ENCODE measurements at regions not wholly inside any gene's neighbourhood (a gene's known extent, or its start where the extent isn't known, plus 50 kb on each side); places are given as distances from the start of the nearest gene placed in this dataset.

GRCh38 chr4:3871181-3871852, 105.1 kb downstream of the ADRA2C start:
- no peak overlapping the region for H3K4me3 ChIP-seq (ENCODE audit: low read depth, low read length)
- no peak for TF ChIP-seq CTCF (IDR thresholded peaks at IDR 0.05; ENCODE audit: low read depth, low read length)

- no peak for TF ChIP-seq CTCF (IDR thresholded peaks at IDR 0.05; ENCODE audit: low read depth, low read length)
- H3K4me3 ChIP-seq (ENCODE audit: low read depth, low read length), result no peak overlapping the region
Observed at GRCh38 chr4:3871881-3872833, 106.0 kb downstream of the ADRA2C start.

- TF ChIP-seq CTCF (IDR thresholded peaks at IDR 0.05; ENCODE audit: low read depth, low read length), result no peak
- H3K4me3 ChIP-seq (ENCODE audit: low read depth, low read length), result no peak overlapping the region
Observed at GRCh38 chr4:3872834-3873313, 106.7 kb downstream of the ADRA2C start.

GRCh38 chr4:3873408-3874027, 107.3 kb downstream of the ADRA2C start:
- no peak for TF ChIP-seq CTCF (IDR thresholded peaks at IDR 0.05; ENCODE audit: low read depth, low read length)
- H3K4me3 ChIP-seq (ENCODE audit: low read depth, low read length), result no peak overlapping the region

GRCh38 chr4:3874028-3874415, 107.8 kb downstream of the ADRA2C start:
- TF ChIP-seq CTCF (IDR thresholded peaks at IDR 0.05; ENCODE audit: low read depth, low read length), result no peak
- H3K4me3 ChIP-seq (ENCODE audit: low read depth, low read length), result no peak overlapping the region

- no peak for TF ChIP-seq CTCF (IDR thresholded peaks at IDR 0.05; ENCODE audit: low read depth, low read length)
Observed at GRCh38 chr4:3874525-3875110, 108.4 kb downstream of the ADRA2C start.

More at GRCh38 chr4:3874525-3875110, 108.4 kb downstream of the ADRA2C start:
- H3K4me3 ChIP-seq (ENCODE audit: low read depth, low read length), result no peak overlapping the region

Measured in WI38 (cell line).